HG02973 (cell line): ENCODE measurements at regions not wholly inside any gene's neighbourhood (a gene's known extent, or its start where the extent isn't known, plus 50 kb on each side); places are given as distances from the start of the nearest gene placed in this dataset.

Source experiments
- ATAC-seq: cut with Tn5 transposase; IDR thresholded peaks from one replicate; pipeline ENCODE4 v1.9.1; 2021; ENCODE audit warnings: moderate library complexity; ENCODE audit not compliant: unreplicated experiment

GRCh38 chr5:4541334-4541733, 598.8 kb upstream of the ADAMTS16 start:
- no peak for ATAC-seq

DNA sequence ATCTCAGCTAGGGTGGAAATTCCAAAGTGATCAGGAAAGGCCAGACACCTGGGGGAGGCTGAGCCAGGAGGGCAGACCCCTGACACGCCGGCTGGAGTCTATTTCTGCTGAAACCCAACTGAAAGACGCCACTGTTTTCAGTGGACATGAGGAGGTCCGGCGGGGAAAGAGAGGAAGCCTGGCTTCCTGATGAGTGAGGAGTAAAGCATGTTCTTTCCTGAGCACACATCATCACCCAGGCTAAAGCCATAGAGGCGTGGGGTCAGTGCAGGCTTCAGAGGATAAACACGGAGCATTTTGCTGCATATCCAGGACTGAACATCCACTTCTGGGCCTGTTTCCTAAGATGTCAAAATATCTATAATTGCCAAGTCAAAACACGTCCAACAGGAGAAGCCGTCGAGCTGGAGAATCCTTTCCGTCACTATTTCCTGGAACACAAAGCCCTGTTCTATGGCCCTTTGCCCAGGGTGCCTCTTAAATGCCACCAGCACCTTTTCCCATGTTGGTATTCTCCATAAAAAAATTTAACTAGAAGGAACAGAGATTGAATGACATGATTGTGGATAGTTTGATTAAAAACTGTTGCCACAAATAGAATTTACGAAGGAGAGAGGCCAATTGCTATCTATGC, 597.9 kb upstream of the ADAMTS16 start:
- no peak for ATAC-seq

DNA sequence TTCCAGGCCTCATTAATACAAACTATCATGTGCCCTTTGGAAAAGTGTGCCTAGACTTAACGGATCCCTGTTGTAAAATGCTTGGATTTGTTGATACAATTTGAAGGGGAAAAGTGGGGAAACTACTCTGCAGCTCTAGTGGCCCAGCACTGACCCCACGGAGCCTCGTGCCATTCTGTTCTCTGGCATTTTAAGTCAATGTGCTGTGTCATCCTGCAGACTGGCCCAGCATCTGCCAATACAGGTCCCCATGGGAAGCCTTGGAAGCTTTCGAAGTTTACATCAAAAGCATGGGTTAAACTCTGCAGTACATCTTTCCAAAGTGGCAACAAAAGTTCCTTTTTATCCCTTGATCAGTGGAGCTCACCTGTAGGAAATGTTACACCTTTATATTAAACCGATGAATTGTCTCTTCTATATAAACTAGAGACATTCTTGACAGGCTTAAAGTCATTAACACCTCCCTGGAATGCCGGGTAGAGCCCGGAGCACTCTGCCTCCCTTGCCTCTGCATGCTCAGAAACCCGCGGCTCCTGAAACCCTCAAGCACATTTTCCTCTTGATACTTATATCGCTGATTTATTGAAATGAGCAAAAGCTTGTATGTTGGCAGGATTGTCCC, 596.0 kb upstream of the ADAMTS16 start:
- ATAC-seq, result no peak

DNA sequence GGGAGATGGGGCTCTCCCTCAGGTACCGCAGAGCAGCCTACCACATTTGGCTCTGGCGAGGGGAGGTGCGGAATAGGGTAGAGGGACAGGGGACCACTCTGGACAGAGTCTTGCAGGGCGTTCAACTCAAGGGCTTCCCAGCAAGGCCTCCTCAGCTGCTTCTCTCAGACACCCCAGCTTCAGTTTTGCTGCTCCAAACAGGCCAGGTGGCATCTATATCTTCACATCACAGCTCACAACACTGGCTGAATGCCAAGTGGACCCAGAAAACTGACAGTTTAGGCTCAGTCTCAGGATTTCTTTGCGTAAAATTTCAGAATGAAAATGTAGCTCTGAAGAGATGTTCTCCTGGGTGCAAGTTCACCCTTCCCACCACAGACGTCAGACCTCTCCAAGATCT, 592.6 kb upstream of the ADAMTS16 start:
- no peak for ATAC-seq

DNA sequence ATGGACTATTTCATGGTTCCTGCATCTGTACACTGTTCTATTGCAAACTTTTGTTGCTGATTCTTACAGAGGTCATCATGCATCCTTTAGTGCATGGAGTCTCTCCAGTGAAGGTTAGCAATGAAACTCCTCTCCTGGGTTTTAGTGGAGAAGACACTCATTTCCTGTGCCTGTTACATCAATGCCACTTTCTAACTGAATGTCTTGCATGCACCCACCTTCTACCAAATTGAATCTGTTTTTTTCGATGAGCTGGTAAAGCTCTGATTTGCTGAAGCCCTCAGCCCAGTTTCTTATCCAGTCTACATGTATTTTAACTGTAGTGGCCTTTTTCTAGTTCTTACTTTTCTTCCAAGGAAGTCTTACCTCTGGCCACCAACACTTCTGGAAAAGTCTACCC, 591.8 kb upstream of the ADAMTS16 start:
- ATAC-seq, result no peak

DNA sequence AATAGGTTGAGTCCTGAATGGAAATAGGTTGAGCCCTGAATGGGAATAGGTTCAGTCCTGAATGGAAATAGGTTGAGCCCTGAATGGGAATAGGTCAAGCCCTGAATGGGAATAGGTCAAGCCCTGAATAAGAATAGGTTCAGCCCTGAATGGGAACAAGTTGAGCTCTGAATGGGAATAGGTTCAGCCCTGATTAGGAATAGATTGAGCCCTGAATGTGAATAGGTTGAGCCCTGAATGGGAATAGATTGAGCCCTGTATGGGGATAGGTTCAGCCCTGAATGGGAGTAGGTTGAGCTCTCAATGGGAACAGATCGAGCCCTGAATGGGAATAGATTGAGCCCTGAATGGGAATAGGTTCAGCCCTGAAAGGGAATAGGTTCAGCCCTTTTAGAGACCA, 590.8 kb upstream of the ADAMTS16 start:
- no peak for ATAC-seq

DNA sequence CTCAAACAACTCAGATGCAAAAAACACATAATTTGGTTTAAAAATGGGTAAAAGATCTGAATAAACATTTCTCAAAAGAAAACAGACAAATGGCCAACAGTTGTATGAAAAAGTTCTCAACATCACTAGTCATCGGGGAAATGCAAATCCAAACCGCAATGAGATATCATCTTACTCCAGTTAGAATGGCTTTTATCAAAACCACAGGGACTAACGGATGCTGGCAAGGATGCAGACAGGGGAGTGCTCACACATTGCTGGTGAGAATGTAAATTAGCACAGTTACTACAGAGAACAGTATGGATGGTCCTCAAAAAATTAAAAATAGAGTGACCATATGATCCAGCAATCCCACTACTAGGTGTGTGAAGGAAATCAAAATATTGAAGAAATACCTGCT, 589.1 kb upstream of the ADAMTS16 start:
- no peak for ATAC-seq

DNA sequence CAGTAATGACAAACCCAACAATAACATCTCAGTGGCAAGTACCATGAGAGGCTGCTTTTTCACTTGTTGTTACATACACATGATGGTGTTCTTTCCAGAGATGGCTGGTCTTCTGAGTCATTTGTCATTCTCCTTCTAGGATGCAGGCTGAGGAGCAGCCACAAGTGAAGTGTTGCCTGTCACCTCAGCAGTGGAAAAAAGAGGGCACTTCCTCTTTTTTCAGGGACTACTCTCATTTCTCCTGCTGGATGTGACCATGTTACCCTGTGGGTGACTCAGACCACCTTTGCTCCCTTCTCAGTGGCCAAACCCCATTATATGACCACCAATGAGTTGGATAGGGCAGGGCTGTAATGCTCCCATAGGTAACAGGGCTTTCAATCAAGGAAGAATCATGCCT, 587.0 kb upstream of the ADAMTS16 start:
- ATAC-seq, result no peak

DNA sequence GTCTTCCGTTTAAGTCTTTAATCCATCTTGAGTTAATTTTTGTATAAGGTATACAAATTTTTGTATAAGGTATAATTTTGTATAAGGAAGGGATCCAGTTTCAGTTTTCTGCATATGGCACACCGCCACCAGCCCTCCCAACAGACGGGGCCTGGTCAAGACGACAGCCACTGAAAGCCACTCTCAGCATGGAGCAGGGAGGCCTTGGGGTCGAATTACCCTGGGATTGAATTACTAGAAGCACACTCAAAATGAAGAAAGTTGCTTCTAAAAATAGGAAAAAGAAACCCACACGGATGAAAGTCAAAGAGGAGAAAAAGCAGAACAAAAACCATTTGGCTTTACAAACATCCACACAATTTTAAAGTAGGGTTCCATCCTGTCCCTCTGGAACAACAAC, 586.2 kb upstream of the ADAMTS16 start:
- ATAC-seq, result no peak

DNA sequence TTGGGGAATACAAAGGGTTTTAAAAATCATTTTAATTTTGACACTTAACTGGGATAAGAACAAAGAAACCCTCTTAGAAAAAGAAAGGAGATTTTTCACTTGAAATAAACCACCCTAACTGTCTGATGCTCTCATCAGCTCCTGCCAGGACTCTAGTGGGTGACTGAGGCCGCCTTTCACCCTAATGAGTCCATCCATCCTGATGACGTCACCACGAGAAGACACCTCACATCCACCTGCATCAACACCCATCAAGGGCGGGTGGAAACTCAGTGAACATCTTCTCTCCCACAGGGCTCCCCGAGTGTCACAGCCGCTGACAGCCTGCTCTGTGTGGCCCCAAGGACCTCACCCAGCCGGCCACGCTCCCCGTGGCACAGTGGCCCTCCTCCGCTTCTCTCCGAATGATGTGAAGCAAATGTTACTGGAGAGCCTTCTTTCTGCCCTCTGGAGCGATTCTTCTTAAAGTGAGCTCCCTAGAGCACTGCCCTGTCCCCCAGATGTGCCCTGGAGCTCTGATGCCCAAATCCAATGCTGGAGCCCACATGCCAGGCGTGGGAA, 584.3 kb upstream of the ADAMTS16 start:
- ATAC-seq, result no peak

DNA sequence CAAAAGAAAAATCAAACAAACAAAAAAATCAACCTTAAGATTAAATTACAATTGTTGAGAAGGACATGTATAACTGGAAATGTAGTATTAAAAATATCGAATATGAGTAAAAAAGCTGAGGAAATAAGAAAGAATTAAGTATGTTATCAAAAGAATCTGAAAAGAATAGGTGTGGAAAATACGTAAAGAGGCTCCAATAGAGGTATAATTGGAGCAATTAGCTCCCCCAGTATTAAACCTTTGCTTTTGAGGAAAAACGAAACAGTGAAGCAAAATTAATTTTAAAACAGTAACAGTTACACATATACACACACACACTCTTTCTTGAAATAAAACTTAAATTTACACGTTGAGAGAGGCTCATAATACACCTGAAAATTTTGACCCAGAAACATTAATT, 578.7 kb upstream of the ADAMTS16 start:
- ATAC-seq, result no peak

DNA sequence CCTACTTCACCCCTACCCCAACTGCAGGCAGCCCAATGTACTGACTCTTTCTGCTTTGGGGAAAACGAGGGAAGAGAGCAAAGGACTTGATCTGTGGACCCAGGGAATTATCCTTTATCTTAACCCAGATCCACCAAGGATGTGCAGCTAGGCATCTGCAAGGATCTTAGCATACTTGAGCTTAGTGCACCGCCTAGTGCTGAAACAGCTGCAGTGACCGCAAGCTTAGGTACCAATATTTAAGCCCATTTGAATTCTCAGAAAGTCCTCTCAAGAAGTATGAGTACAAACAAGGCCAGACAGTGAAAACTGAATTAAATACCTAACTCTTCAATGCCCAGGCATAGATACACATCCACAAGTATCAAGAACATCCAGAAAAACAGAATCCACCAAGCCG, 576.7 kb upstream of the ADAMTS16 start:
- no peak for ATAC-seq

DNA sequence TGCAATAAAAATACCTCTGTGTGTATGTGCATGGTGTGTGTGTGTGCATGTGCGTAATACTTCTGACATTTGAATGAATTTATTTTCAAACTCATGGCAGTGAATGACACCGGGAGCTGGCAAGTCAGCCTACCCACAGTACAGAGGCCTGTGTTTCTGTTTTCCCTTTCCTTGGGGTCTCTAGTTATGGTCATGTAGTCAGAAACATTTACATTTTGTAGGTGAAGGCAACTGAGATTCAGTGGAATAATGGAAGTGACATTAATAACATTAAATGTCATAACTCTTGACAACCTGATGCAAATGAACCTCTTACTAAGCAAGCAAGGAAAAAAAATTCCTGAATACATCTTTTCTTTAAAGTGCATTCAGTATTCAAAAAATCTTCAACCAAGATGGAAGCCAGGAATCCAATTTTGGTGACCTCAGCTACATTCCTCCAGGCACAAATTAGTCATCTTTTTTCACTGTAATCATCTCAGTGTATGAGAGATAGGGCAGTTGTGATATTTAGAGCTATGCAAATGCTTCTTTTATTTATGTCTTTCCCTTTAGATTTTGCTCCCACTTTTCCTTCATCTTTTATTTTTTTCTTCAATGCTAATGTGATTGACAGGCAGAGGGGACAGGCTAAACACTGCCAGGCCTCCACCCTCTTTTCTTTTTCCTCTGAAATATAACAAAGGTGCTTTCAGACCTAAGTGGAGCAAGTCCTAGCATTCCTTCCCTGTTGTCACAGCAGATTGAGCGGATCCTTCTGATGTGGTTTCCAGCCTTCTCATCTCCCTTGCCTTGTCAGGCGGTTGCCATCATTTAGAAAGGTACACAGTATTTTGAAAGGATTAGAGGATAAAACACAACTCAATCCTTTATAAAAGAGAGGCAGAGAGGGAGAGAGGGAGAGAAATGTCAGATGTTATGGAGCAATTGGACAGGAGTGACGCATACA, 569.8 kb upstream of the ADAMTS16 start:
- no peak for ATAC-seq

- ATAC-seq, result no peak
Measured at GRCh38 chr5:4571248-4571948, 568.7 kb upstream of the ADAMTS16 start.

GRCh38 chr5:4572311-4573100, 567.6 kb upstream of the ADAMTS16 start:
- ATAC-seq, result no peak

- no peak for ATAC-seq
Measured at GRCh38 chr5:4575608-4576007, 564.5 kb upstream of the ADAMTS16 start.

DNA sequence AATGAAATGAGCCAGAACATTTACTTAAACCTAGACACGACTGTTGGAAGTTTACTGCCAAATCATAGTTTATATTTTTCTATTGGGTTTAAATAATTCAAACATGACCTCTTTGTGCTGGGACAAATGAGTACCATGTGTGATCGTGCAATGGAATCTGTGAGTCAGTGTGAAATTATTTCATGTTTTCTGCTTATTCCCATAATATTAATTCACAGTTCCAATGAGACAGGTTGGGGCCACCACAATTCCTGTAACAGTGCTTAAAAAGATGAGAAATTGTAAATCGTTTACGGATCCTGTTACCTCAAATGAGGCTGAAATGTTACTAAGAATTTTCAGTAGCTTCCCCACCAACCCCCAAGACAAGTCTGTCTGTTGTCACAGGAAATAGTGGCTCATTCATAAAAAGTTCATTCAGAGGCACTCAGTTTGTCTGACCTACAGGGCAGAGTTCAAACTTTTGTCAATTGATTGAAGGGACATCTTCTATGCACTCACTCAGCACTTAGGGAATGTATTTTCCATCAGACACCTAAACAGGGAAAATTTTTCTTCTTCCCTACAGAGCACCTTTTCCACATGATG, 563.9 kb upstream of the ADAMTS16 start:
- no peak for ATAC-seq

GRCh38 chr5:4576908-4577307, 563.2 kb upstream of the ADAMTS16 start:
- ATAC-seq, result no peak

DNA sequence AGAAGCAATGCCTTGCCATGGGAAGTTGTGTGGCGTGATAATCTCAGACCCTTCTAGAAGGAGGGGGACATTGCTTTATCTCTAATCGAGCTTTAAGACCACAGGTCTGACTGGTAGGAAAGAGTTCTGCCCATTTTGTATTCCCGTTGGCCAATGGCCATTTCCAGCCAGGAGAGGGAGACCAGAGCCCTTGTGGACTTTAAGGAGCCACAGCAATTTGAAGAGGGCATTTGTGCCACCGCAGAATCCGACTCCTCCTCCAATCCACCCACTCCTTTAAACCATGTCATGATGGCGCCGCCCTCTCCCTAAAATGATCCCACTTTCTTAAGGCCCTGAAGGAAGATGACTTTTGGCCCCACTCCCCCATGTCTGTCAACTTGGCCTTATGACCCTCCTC, 560.5 kb upstream of the ADAMTS16 start:
- no peak for ATAC-seq

DNA sequence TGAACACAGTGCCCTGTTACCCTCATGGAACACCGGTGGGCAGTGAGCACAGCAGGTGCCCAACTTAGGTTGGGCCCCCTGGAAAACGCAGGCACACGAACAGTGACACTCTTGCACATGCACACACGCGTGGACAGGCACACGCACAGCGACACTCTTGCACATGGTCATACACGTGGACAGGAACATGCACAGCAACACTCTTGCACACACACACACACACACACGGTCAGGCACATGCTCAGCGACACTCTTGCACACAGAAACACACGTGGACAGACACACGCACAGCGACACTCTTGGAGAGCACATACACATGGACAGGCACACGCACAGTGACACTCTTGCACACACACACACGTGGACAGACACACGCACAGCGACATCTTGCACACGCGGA, 559.4 kb upstream of the ADAMTS16 start:
- ATAC-seq, result no peak
